Lower lobe of right lung (tissue), 2 donors: ENCODE measurements at regions not wholly inside any gene's neighbourhood (a gene's known extent, or its start where the extent isn't known, plus 50 kb on each side); places are given as distances from the start of the nearest gene placed in this dataset.
A peak's percentile ranks its signal among the peaks of the same experiment; 100 is the strongest.

Experiments
- ATAC-seq, 2 donors: fragments of 200-7000 bp; cut with Tn5 transposase; one replicate each; pipeline ENCODE4 v1.9.1; 2020 to 2022; ENCODE audit warnings: mild to moderate bottlenecking in 2 of 2, moderate library complexity in 2 of 2
- DNase-seq: peaks from one replicate; pipeline ENCODE4 v3.0.0-alpha.2; 2020
- H3K27ac ChIP-seq: fragments of 200-600 bp; one replicate; pipeline ENCODE4 v1.8.0; 2022
- H3K27me3 ChIP-seq: fragments of 200-600 bp; one replicate; pipeline ENCODE4 v1.8.0; 2022; ENCODE audit warnings: low read depth
- H3K36me3 ChIP-seq: fragments of 200-600 bp; one replicate; pipeline ENCODE4 v1.8.0; 2022; ENCODE audit warnings: mild to moderate bottlenecking
- H3K4me1 ChIP-seq: fragments of 200-600 bp; one replicate; pipeline ENCODE4 v1.8.0; 2022
- H3K4me3 ChIP-seq: fragments of 200-600 bp; one replicate; pipeline ENCODE4 v1.8.0; 2022; ENCODE audit warnings: mild to moderate bottlenecking
- H3K9me3 ChIP-seq: fragments of 200-600 bp; one replicate; pipeline ENCODE4 v1.8.0; 2022
- CTCF ChIP-seq: fragments of 200-600 bp; IDR thresholded peaks from one replicate; pipeline ENCODE4 v1.8.0; 2022; ENCODE audit warnings: antibody characterized with exemption, mild to moderate bottlenecking
- intact Hi-C: fragments of 100-400 bp; cut with DNase I; formaldehyde crosslinking; loops from one replicate; pipeline ENCODE4 v1.11.0; 2022
- donor health status: DM: no; HTN: yes; CAD: no; lungs with severe emphysema.

- H3K4me1 ChIP-seq, result peaks cover 27% of the 10 kb centered on the region
- no peaks in the 10 kb centered on the region for H3K36me3 ChIP-seq
- H3K27ac ChIP-seq, result peak overlapping the region; percentile 32
- no peak overlapping the region for H3K4me3 ChIP-seq
- no peak for TF ChIP-seq CTCF
- no peak for DNase-seq
- H3K27me3 ChIP-seq, result no peaks in the 10 kb centered on the region
- H3K9me3 ChIP-seq, result no peaks in the 10 kb centered on the region
- ATAC-seq, result no peak
- intact Hi-C loops, result no loop called here
Observed at GRCh38 chr6:11318835-11319813, 86.7 kb upstream of the NEDD9 start.

- Histone ChIP-seq H3K4me1 (peaks cover 23% of the 10 kb centered on the region), H3K9me3 (no peaks in the 10 kb centered on the region), H3K27ac (peak overlapping the region; percentile 32), H3K27me3 (no peaks in the 10 kb centered on the region), H3K4me3 (no peak overlapping the region), H3K36me3 (no peaks in the 10 kb centered on the region)
- no peak for TF ChIP-seq CTCF
- intact Hi-C loops, result no loop called here
- ATAC-seq (peak; percentile 82 to 85), DNase-seq (peak; percentile 59)
Observed at GRCh38 chr6:11317885-11318771, 85.7 kb upstream of the NEDD9 start.

GRCh38 chr6:11315743-11316437 lies 83.4 kb upstream of the NEDD9 start:
- intact Hi-C loops, result no loop called here
- Histone ChIP-seq H3K36me3 (no peaks in the 10 kb centered on the region), H3K4me1 (peaks cover 21% of the 10 kb centered on the region), H3K27me3 (no peaks in the 10 kb centered on the region), H3K9me3 (no peaks in the 10 kb centered on the region), H3K4me3 (no peak overlapping the region), H3K27ac (peak overlapping the region; percentile 18)
- no peak for TF ChIP-seq CTCF
- peak in 1 of 2 donors; percentile 36 for ATAC-seq
- no peak for DNase-seq

GRCh38 chr6:11313207-11313606 lies 80.7 kb upstream of the NEDD9 start:
- no peaks in the 10 kb centered on the region for H3K27me3 ChIP-seq
- no peak overlapping the region for H3K27ac ChIP-seq
- DNase-seq, result no peak
- H3K4me1 ChIP-seq, result peaks cover 12% of the 10 kb centered on the region
- intact Hi-C loops, result no loop called here
- no peak overlapping the region for H3K4me3 ChIP-seq
- H3K9me3 ChIP-seq, result no peaks in the 10 kb centered on the region
- H3K36me3 ChIP-seq, result no peaks in the 10 kb centered on the region
- no peak for TF ChIP-seq CTCF
- ATAC-seq, result no peak

GRCh38 chr6:11311970-11312369 lies 79.5 kb upstream of the NEDD9 start:
- no peaks in the 10 kb centered on the region for H3K36me3 ChIP-seq
- TF ChIP-seq CTCF, result no peak
- no peak overlapping the region for H3K4me3 ChIP-seq
- ATAC-seq (no peak), DNase-seq (no peak)
- no peak overlapping the region for H3K27ac ChIP-seq
- no peaks in the 10 kb centered on the region for H3K9me3 ChIP-seq
- no peaks in the 10 kb centered on the region for H3K27me3 ChIP-seq
- peaks cover 6% of the 10 kb centered on the region for H3K4me1 ChIP-seq
- intact Hi-C loops, result no loop called here
